ENCODE measurements at regions not wholly inside any gene's neighbourhood (a gene's known extent, or its start where the extent isn't known, plus 50 kb on each side); places are given as distances from the start of the nearest gene placed in this dataset.

- TF ChIP-seq ZNF207 (IDR thresholded peaks at IDR 0.05; ENCODE audit: borderline replicate concordance) = no peak
Measured at GRCh38 chr18:45228796-45229388, 386.4 kb upstream of the SLC14A2 start (continued).

DNA sequence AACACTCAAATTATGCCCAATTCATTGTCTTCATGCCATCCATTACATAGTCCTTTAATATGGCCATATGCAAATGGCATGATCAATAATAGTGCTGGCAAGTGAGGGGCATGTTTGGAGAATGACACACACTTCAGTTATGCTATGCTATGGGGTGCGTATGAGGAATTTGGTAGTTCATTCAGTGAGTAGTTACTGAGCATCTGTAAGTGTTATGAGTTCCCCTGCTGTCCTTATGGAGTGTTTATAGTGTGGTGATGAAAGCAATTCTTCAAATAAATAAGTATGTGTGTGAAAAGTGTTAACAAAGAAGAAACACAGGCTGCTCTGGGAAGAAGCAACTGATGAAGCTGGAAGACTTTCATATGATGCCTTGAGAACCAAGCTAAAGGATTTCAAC is 383.7 kb upstream of the SLC14A2 start:
- BruUV-seq (replicated peaks) = no TSS peak
- Histone ChIP-seq H3K4me3 (no peak overlapping the region), H3K27me3 (replicated peaks in 1 of 2; ENCODE audit: control insufficient read depth in 2 of 2, insufficient read depth in 2 of 2, low read length in 1 of 2) (no peaks in the 10 kb centered on the region; a peak in 1 of 4 replicates), H3K9ac (ENCODE audit: control insufficient read depth, insufficient read depth, low read length) (no peak overlapping the region), H3K36me3 (ENCODE audit: control insufficient read depth in 2 of 2, insufficient read depth in 2 of 2, low read length in 1 of 2) (no peaks in the 10 kb centered on the region), H4K20me1 (ENCODE audit: control insufficient read depth, insufficient read depth) (no peaks in the 10 kb centered on the region), H3K27ac (ENCODE audit: control insufficient read depth, insufficient read depth) (no peak overlapping the region), H3K4me2 (ENCODE audit: control insufficient read depth, insufficient read depth) (no peak overlapping the region), H3K9me3 (replicated peaks; ENCODE audit: control insufficient read depth, insufficient read depth, low read length) (no peaks in the 10 kb centered on the region; the same call in 2 of the 3 replicates), H2AFZ (ENCODE audit: control insufficient read depth, low read depth, low read length) (no peak overlapping the region), H3K79me2 (ENCODE audit: control insufficient read depth, insufficient read depth, low read length) (no peaks in the 10 kb centered on the region), H3K4me1 (ENCODE audit: control insufficient read depth, insufficient read depth, low read length) (no peaks in the 10 kb centered on the region)
- ATAC-seq = no peak
- no peak for FAIRE-seq
- SMC1A ChIA-PET (ENCODE audit: uncharacterized antibody, unreplicated experiment) = interaction anchor here (1.3 kb wide), 1 partner anchor 12 kb away, joined by 4 read pairs; no protein-coding TSS in a partner anchor
- intact Hi-C loops (cut with micrococcal nuclease; ENCODE audit: unreplicated experiment) (no loop called here), in situ Hi-C loops (cut with MboI) (no loop called here)
- no peak for DNase-seq (ENCODE audit: low read depth, low spot score)
- RAD21 ChIA-PET (ENCODE audit: unreplicated experiment) = no interaction called here
- POLR2A ChIA-PET = no interaction called here
- CTCF ChIA-PET = no interaction called here
- WGBS (ENCODE audit: insufficient coverage, insufficient replicate concordance, low lambda C conversion rate, missing lambda C conversion rate) = 85% methylated on average over 1 of the region's 1 CpG
- TF ChIP-seq TARDBP (IDR thresholded peaks at IDR 0.05; ENCODE audit: borderline replicate concordance) = no peak
- no peak for TF ChIP-seq RELA (IDR thresholded peaks at IDR 0.05; ENCODE audit: borderline replicate concordance, partially characterized antibody)
- TF ChIP-seq, protein P1, sequence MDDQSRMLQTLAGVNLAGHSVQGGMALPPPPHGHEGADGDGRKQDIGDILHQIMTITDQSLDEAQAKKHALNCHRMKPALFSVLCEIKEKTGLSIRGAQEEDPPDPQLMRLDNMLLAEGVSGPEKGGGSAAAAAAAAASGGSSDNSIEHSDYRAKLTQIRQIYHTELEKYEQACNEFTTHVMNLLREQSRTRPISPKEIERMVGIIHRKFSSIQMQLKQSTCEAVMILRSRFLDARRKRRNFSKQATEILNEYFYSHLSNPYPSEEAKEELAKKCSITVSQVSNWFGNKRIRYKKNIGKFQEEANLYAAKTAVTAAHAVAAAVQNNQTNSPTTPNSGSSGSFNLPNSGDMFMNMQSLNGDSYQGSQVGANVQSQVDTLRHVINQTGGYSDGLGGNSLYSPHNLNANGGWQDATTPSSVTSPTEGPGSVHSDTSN (IDR thresholded peaks at IDR 0.05; ENCODE audit: insufficient replicate concordance, low read depth, low read length) = no peak
- TF ChIP-seq RBBP5 (conservative IDR thresholded peaks at IDR 0.05) = no peak
- TF ChIP-seq MLLT1 (IDR thresholded peaks at IDR 0.05) = no peak
- TF ChIP-seq DPF2 (IDR thresholded peaks at IDR 0.05) = no peak
- TF ChIP-seq ESRRA (IDR thresholded peaks at IDR 0.05; ENCODE audit: low read length) = no peak

Measured in GM12878 (cell line).